NCI-H82 (cell line): ENCODE measurements at regions not wholly inside any gene's neighbourhood (a gene's known extent, or its start where the extent isn't known, plus 50 kb on each side); places are given as distances from the start of the nearest gene placed in this dataset.
"Not testable (repeated sequence)": the region's sequence is repeated elsewhere in the genome, so short reads cannot be mapped to it uniquely, and the experiment has no call there.

Experiments used
- DNase-seq: peaks from one replicate; lab custom pipeline; 2025; lab: John Stamatoyannopoulos, UW

- DNase-seq: not testable (repeated sequence)
These were observed 1519.3 kb upstream of the TPTE start for GRCh38 chr21:9001890-9002663.

- DNase-seq: not testable (repeated sequence)
These were observed 1517.2 kb upstream of the TPTE start for GRCh38 chr21:9003909-9004814.

GRCh38 chr21:9004815-9005518 lies 1516.4 kb upstream of the TPTE start:
- DNase-seq: not testable (repeated sequence)

- DNase-seq: not testable (repeated sequence)
These were observed 1515.7 kb upstream of the TPTE start for GRCh38 chr21:9005671-9006070.

GRCh38 chr21:9006111-9006510 lies 1515.3 kb upstream of the TPTE start:
- DNase-seq: not testable (repeated sequence)

- DNase-seq: not testable (repeated sequence)
These were observed 1514.6 kb upstream of the TPTE start for GRCh38 chr21:9006553-9007323.

- DNase-seq: no peak
These were observed 1512.7 kb upstream of the TPTE start for GRCh38 chr21:9008636-9009035.

- not testable (repeated sequence) for DNase-seq
These were observed 1511.9 kb upstream of the TPTE start for GRCh38 chr21:9009267-9010016.

GRCh38 chr21:9010121-9010795 lies 1511.1 kb upstream of the TPTE start:
- DNase-seq: not testable (repeated sequence)

- DNase-seq: not testable (repeated sequence)
These were observed 1510.2 kb upstream of the TPTE start for GRCh38 chr21:9010936-9011890.

- not testable (repeated sequence) for DNase-seq
These were observed 1509.5 kb upstream of the TPTE start for GRCh38 chr21:9011916-9012315.

GRCh38 chr21:9013502-9014242 lies 1507.7 kb upstream of the TPTE start:
- not testable (repeated sequence) for DNase-seq

- DNase-seq: not testable (repeated sequence)
These were observed 1507.1 kb upstream of the TPTE start for GRCh38 chr21:9014243-9014734.

- DNase-seq: not testable (repeated sequence)
These were observed 1505.7 kb upstream of the TPTE start for GRCh38 chr21:9015483-9016197.

GRCh38 chr21:9017206-9017605 lies 1504.2 kb upstream of the TPTE start:
- not testable (repeated sequence) for DNase-seq

- not testable (repeated sequence) for DNase-seq
These were observed 1502.6 kb upstream of the TPTE start for GRCh38 chr21:9018731-9019253.
